Activated naive CD4-positive, alpha-beta T cell treated with anti-CD3 and anti-CD28 coated beads for 36 hours (primary cell): ENCODE measurements at regions not wholly inside any gene's neighbourhood (a gene's known extent, or its start where the extent isn't known, plus 50 kb on each side); places are given as distances from the start of the nearest gene placed in this dataset.
"Not testable (repeated sequence)": the region's sequence is repeated elsewhere in the genome, so short reads cannot be mapped to it uniquely, and the experiment has no call there.

Experiments
- CTCF ChIA-PET: fragments of 350-600 bp; sonication (Branson Sonifier 250); formaldehyde crosslinking; loops from one replicate; lab custom pipeline; 2021; ENCODE audit warnings: antibody characterized with exemption; lab: Charles Lee
- DNase-seq: peaks from one replicate; pipeline ENCODE4 v3.0.0-alpha.2; 2020
- H3K27ac Mint-ChIP-seq: one replicate; pipeline ENCODE4 v1.8.0; 2021; ENCODE audit warnings: mild to moderate bottlenecking, mixed read lengths
- H3K27me3 Mint-ChIP-seq: one replicate; pipeline ENCODE4 v1.8.0; 2021; ENCODE audit warnings: low read depth, mixed read lengths
- H3K36me3 Mint-ChIP-seq: one replicate; pipeline ENCODE4 v1.8.0; 2021; ENCODE audit warnings: low read depth, mixed read lengths
- H3K4me1 Mint-ChIP-seq: one replicate; pipeline ENCODE4 v1.8.0; 2021; ENCODE audit warnings: low read depth, mixed read lengths
- H3K4me3 Mint-ChIP-seq: one replicate; pipeline ENCODE4 v1.8.0; 2021; ENCODE audit warnings: mild to moderate bottlenecking, moderate library complexity, mixed read lengths
- H3K9me3 Mint-ChIP-seq: one replicate; pipeline ENCODE4 v1.8.0; 2021; ENCODE audit warnings: mixed read lengths
- intact Hi-C: fragments of 100-400 bp; cut with micrococcal nuclease; formaldehyde crosslinking; loops from one replicate; pipeline ENCODE4 v1.15.1; 2023

DNA sequence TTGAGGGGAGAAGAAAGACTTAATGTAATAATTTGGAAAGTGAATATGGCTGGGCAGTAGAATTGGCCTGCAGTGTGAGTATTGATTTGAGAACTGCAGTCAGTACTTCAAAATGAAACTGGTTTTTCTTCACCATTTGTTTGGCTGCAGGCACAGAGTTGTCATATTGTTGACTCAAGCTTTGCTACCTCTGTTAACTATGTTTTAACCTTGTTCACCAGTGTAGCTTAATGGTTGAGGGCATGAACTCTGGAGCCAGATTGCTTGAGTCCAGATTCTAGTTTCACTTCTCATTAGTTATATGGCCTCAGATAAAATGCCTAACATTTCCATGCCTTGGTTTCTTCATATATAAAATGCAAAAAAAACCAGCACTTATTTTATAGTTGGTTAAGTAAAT lies 64.1 kb downstream of the CFAP44 start:
- H3K27me3 Mint-ChIP-seq: no peaks in the 10 kb centered on the region
- no peak for DNase-seq
- no peak overlapping the region for H3K4me3 Mint-ChIP-seq
- H3K4me1 Mint-ChIP-seq: no peaks in the 10 kb centered on the region
- no peaks in the 10 kb centered on the region for H3K9me3 Mint-ChIP-seq
- intact Hi-C loops: no loop called here
- peaks cover 13% of the 10 kb centered on the region for H3K36me3 Mint-ChIP-seq
- CTCF ChIA-PET: no interaction called here
- no peak overlapping the region for H3K27ac Mint-ChIP-seq

DNA sequence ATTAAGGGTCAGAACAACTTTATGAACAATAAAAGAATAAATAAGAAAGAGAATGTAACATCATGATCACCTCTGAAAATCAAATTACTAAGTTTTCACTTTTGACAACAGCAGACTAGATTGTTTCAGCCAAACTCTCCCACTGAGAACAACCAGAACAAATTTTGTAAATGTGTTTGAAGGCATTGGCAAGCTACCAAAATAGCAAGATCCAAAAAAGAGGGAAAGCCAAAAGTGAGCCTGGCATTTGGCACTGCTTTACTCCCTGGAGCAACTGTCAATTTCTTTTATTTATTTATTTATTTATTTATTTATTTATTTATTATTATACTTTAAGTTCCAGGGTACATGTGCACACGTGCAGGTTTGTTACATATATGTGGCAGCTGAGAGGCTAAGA lies 67.2 kb downstream of the CFAP44 start:
- no peak overlapping the region for H3K27ac Mint-ChIP-seq
- no peaks in the 10 kb centered on the region for H3K27me3 Mint-ChIP-seq
- H3K36me3 Mint-ChIP-seq: peaks cover 17% of the 10 kb centered on the region
- CTCF ChIA-PET: interaction anchor here (1.6 kb wide), 1 partner anchor 204 kb away, joined by 3 read pairs; no protein-coding TSS in a partner anchor
- H3K4me1 Mint-ChIP-seq: no peaks in the 10 kb centered on the region
- no peak overlapping the region for H3K4me3 Mint-ChIP-seq
- intact Hi-C loops: no loop called here
- peaks cover 3% of the 10 kb centered on the region for H3K9me3 Mint-ChIP-seq
- no peak for DNase-seq

DNA sequence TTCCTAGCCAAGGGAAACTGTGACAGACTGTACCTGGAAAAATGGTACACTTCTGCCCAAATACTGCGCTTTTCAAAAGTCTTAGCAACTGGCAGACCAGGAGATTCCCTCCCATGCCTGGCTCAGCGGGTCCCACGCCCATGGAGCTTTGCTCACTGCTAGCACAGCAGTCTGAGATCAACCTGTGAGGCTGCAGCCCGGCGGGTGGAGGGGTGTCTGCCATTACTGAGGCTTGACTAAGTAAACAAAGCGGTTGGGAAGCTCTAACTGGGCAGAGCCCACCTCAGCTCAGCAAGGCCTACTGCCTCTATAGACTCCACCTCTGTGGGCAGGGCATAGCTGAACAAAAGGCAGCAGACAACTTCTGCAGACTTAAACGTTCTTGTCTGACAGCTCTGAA lies 74.5 kb downstream of the CFAP44 start:
- peaks cover 21% of the 10 kb centered on the region for H3K36me3 Mint-ChIP-seq
- DNase-seq, H3K27me3 Mint-ChIP-seq, H3K27ac Mint-ChIP-seq, H3K4me1 Mint-ChIP-seq, intact Hi-C loops, H3K4me3 Mint-ChIP-seq, CTCF ChIA-PET, H3K9me3 Mint-ChIP-seq: not testable (repeated sequence)

DNA sequence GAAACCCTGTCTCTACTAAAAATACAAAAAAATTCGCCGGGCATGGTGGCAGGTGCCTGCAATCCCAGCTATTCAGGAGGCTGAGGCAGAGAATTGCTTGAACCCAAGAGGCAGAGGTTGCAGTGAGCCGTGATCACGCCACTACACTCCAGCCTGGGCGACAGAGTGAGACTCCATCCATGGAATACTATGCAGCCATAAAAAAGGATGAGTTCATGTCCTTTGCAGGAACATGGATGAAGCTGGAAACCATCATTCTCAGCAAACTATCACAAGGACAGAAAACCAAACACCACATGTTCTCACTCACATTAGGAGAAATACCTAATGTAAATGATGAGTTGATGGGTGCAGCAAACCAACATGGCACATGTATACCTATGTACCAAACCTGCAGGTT lies 86.0 kb downstream of the CFAP44 start:
- CTCF ChIA-PET: interaction anchor here (0.7 to 1.5 kb wide), 2 partner anchors 67 to 625 kb away, joined by 4 to 6 read pairs; no protein-coding TSS in a partner anchor
- H3K27me3 Mint-ChIP-seq, H3K36me3 Mint-ChIP-seq, DNase-seq, intact Hi-C loops, H3K9me3 Mint-ChIP-seq, H3K4me1 Mint-ChIP-seq, H3K27ac Mint-ChIP-seq, H3K4me3 Mint-ChIP-seq: not testable (repeated sequence)

DNA sequence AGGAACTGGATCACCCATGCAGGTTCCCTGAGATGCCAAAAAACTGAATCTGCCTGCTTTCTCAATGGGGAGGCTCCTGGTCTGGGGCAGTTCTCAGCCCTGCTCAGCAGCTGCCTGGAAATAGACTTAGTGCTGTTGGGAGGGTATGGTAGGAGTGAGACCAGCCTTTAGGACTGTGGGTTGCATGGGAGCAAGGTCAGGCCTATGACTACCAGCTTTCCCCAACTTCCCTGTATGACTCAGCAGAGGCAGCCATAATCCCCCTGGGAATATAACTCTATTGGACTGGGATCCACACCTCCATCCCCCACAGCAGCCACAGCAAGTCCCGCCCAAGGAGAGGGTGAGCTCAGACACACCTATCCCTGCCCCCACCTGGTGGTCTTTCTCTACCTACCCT lies 87.0 kb downstream of the CFAP44 start:
- intact Hi-C loops: no loop called here
- Mint-ChIP-seq H3K4me1 (no peaks in the 10 kb centered on the region), H3K36me3 (peaks cover 6% of the 10 kb centered on the region), H3K4me3 (no peak overlapping the region), H3K9me3 (no peaks in the 10 kb centered on the region), H3K27me3 (no peaks in the 10 kb centered on the region), H3K27ac (no peak overlapping the region)
- CTCF ChIA-PET: interaction anchor here (0.7 to 1.5 kb wide), 3 partner anchors 29 to 80 kb away, joined by 3 to 4 read pairs (median 4); no protein-coding TSS in a partner anchor
- DNase-seq: no peak

DNA sequence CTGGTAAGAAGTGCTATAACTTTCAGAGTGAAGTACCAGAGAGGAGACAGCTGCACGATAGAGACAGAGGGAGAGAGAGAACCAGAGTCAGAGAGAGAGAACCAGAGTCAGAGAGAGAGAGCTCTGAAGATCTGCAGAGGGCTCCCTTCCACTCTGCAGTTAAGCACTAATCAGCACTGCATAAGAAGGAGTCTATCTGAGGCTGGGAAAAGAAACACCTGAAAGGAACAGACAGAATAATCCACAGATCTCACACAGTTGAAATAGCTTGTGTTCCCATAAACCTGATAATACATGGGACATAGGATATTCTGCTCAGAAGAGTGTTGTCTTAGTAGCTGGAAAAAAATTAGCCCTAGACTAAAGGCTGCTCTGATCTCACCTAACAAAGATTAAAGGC lies 87.6 kb downstream of the CFAP44 start:
- CTCF ChIA-PET: interaction anchor here (0.7 to 1.0 kb wide), 2 partner anchors 28 to 81 kb away, joined by 3 to 4 read pairs; no protein-coding TSS in a partner anchor
- DNase-seq: no peak
- Mint-ChIP-seq H3K9me3 (no peaks in the 10 kb centered on the region), H3K27me3 (no peaks in the 10 kb centered on the region), H3K36me3 (peaks cover 6% of the 10 kb centered on the region), H3K27ac (no peak overlapping the region), H3K4me3 (no peak overlapping the region), H3K4me1 (no peaks in the 10 kb centered on the region)
- intact Hi-C loops: no loop called here

DNA sequence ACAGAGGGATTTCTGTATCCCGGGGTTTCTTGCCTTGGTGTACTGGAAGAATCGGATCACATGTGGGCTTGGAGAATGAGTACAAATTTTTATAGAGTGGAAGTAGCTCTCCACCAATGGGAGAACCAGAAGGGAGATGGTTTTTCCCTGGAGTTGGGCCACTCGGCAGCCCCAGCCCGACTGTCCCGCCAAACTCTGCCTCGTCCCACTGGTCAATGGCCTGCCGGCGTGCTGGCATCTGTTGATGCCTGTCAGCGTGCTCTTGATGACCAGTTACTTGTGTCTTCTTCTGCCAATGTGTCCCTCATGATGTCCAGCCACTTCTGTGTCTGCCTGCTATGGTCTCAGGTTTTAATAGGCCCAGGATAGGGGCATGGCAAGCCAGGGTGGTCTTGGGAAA lies 100.5 kb downstream of the CFAP44 start:
- DNase-seq: no peak
- CTCF ChIA-PET: no interaction called here
- no peak overlapping the region for H3K4me3 Mint-ChIP-seq
- H3K9me3 Mint-ChIP-seq: no peaks in the 10 kb centered on the region
- intact Hi-C loops: no loop called here
- H3K27me3 Mint-ChIP-seq: no peaks in the 10 kb centered on the region
- no peaks in the 10 kb centered on the region for H3K4me1 Mint-ChIP-seq
- H3K27ac Mint-ChIP-seq: no peak overlapping the region
- no peaks in the 10 kb centered on the region for H3K36me3 Mint-ChIP-seq

DNA sequence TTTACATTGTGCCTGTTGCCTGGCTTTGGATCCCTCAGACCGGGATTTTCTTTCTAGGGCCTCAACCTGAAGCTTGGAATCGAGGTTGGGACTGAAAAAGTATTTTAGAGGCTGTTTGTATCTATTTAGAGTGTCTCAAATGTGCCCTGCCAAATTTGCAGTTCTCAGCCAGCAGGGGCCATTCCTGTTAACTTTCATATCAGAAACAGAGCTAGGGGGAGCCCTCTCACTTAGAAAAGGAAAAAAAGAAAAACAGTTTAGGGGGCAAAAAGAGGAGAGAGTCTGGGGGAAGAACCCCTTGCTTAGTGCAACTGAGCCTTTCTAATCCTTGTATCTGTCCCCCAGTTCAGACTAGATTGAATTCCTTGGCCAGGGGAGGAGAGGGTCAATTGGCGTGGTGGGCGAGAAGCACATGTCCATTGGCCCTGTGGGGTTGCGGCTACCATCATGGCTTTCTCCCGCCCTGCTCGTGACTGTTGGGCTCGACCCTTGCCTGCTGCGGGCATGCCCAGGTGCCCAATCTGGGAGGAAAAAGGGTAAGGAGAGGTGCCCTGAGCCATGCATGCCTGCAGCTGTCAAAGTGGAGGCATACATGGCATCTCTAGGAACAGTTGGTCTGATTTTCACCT lies 101.6 kb downstream of the CFAP44 start:
- CTCF ChIA-PET: interaction anchor here (0.7 kb wide), 1 partner anchor 260 kb away, joined by 3 read pairs; no protein-coding TSS in a partner anchor
- H3K27ac Mint-ChIP-seq: no peak overlapping the region
- H3K4me1 Mint-ChIP-seq: no peaks in the 10 kb centered on the region
- H3K4me3 Mint-ChIP-seq: no peak overlapping the region
- intact Hi-C loops: no loop called here
- no peaks in the 10 kb centered on the region for H3K9me3 Mint-ChIP-seq
- DNase-seq: no peak
- H3K36me3 Mint-ChIP-seq: no peaks in the 10 kb centered on the region
- H3K27me3 Mint-ChIP-seq: no peaks in the 10 kb centered on the region
